ENCODE measurements at regions not wholly inside any gene's neighbourhood (a gene's known extent, or its start where the extent isn't known, plus 50 kb on each side); places are given as distances from the start of the nearest gene placed in this dataset.
"Not testable (repeated sequence)": the region's sequence is repeated elsewhere in the genome, so short reads cannot be mapped to it uniquely, and the experiment has no call there.

DNA sequence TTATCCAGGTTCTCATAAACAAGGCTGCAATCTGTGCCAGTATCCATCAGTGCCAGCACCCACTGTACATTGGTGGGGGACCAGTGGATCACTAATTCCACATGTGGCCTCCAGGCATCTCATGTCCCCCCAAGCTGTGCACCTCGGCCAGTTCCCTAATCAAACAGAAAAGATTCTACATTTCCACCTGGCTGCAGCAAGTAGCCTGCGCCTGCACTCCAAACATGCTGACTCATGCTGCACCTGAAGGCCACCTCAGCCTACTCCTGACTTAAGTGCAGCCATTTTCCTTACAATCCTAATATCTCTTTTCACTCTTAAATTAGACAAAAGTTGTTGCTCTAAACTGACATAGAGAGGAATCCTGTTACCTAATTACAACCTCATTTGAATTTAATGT lies 729.4 kb upstream of the MIR17HG start:
- no peak for DNase-seq (ENCODE audit: low read depth, low spot score)

DNA sequence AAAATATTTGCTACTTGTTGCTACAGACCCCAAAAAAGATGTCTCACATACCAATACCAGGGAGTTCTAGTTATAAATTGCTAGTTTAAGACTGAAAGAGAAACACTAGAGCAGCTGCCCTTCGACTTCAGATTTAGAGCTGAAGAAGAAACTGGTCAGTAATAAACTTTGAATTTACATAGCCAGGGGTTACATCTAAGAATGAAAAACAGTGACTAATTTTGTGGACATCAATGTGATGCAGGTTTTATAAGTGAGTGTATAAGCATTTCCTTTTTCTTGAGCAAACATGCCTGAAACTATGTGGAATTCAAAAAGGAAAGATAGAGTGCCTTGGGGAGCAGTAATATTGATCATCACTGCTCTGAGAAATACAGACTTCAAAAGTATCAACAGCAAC lies 724.9 kb upstream of the MIR17HG start:
- no peak for DNase-seq (ENCODE audit: low read depth, low spot score)

DNA sequence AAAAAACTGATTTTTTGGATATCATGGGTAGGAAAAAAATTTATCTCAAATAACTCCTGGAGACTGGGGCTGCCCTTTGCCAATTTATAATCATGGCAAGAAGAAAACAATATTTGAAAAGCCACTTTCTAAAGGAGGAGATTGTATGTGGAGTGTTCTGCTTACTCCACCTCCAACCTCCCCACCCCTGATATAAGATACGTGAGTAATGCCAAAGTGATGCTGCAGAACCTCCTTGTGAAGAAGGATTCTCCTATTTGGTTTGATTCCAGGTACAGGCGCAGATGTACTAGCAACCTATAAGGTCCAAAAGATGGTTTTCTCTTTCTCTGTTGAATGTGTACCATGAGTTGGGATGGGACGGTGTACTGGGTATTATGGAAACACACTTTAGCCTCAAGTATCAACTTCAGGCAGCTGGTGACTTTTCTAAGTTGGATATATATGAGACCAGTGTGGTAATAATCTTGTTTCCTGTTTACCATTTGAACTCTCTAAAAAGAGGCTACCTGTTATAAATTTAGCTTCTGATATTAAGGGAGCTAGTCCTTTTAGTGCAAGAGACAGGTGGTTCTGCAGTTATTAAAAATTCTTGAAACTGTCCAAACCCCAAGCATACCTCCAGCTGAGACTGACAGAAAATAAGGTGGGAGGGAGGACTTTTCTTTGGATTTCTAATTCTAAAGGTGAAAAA lies 724.0 kb upstream of the MIR17HG start:
- DNase-seq (ENCODE audit: low read depth, low spot score) = no peak

DNA sequence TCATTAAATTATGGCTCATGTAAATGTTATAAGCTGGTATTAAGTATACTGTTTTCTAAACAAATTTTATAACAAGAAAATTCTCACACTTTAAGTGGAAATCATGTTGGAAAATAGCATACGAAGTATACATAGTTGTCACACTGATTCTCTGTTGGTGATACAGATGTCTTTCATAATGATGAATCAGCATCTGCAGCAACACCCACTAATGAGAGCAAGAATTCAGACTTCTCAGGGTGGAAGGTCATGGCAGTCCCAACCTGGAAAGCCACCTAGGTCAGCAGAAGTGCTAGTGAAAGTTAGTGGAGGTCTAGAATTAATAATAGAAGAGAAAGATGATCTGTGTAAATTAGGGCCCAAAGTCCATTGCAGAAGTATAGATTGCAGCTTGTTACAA lies 719.7 kb upstream of the MIR17HG start:
- DNase-seq (ENCODE audit: low read depth, low spot score) = no peak

DNA sequence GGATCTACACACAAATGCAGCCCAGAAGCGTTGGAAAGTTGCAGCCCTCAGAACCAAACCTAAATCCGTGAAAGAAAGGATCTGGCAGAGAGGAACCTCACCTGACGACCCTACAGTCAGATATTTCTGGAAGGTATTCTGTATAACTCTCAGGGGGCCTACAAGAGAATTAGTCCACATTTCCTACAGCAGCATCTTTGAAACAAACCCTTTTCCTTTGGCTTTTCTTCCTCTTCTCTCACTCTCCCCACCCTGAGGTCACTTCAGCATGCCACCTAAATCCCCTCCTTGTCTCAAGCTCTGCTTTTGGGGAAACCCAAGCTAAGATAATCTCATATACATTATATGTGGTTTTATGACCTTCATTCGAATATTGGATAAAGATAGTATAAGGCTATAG lies 719.0 kb upstream of the MIR17HG start:
- no peak for DNase-seq (ENCODE audit: low read depth, low spot score)

DNA sequence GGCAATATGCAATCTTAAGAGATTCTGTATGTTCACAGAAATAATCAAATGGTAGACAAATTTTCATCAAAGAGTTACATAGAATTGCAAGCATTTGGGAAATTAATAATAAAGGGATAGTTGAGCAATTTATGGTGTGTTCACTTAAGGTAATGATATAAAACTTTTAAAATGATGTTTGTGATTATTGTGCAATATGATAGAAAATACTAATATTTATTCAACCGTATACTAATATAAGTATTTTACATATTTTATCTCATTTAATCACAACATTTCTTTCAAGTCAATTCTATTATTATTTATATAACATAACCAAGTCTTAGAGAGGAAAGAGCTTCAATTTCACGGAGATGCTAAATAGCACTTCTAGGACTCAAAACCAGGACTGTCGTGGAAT lies 716.8 kb upstream of the MIR17HG start:
- DNase-seq (ENCODE audit: low read depth, low spot score) = no peak

DNA sequence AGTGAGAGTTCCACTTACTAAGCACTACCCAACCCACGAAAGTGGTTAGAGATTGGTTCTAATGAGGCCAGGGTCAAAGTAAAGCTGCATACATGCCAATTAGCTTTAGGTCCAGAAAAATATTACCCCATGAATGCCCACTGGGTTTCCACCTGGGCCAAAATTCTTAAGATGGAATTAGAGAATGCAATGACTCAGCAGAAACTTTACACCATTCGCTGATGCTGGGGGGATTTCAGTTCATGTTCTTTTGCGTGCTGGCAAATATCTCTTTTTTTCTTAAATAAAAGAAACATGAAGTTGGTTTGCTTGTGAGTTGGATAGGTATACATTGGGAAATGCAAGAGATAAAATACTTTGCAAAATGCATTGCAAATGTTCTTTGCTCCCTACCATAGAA lies 715.3 kb upstream of the MIR17HG start:
- DNase-seq (ENCODE audit: low read depth, low spot score) = no peak

DNA sequence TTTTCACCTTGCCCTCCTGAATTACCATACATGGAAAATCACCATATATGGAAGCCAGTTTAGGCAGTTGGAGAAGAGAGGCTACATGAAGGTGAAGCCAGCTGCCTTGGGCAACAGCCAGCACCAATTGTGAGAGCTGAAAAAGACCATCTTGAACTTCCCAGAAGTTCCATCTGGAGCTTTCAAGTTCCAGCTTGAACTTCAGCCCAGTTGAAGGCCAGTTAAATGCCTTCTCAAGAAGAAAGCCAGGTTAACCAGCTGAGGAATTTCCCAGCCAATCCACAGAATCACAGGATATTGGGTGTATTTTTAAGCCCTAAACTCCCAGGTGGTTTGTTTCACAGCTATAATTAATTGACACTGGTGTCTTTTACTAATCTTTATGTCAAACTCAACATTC lies 713.6 kb upstream of the MIR17HG start:
- no peak for DNase-seq (ENCODE audit: low read depth, low spot score)

GRCh38 chr13:90640976-90641375 lies 706.5 kb upstream of the MIR17HG start:
- DNase-seq (ENCODE audit: low read depth, low spot score) = no peak

DNA sequence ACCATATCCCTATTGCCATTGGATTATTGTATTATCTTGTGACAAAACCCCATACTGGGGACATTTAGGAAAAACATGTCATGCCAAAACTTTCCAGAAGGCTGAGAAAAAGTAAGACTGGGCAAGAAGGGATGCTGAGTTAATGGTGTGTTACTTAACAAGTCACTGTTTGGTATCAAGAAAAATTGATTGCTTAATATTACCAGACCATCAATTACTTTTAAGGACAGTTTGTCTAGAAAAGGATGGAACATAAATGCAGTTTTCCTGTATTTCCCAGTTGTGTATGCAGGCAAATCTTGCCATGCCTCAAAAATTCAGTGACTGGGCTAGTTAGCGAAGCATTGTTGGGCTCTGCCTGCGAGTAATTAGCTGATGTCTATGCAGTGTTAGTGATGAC lies 705.6 kb upstream of the MIR17HG start:
- no peak for DNase-seq (ENCODE audit: low read depth, low spot score)

- no peak for DNase-seq (ENCODE audit: low read depth, low spot score)
Observed at GRCh38 chr13:90645582-90645981, 701.9 kb upstream of the MIR17HG start.

DNA sequence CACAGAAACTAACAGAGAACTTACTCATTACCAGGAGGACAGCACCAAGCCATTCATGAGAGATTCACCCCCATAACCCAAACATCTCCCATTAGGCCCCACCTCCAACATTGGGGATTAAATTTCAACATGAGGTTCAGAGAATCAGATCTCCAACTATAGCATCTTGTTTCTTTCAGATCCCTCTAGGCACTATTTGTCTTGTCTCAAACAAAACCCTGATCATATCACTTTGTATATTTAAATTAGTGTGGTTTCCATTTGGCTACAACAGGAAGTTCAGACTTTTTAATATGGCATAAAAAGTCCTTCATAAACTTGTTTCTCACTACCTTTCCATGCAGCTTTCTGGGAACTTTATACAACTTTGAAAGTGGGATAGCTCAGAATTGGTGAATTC lies 699.0 kb upstream of the MIR17HG start:
- DNase-seq (ENCODE audit: low read depth, low spot score) = no peak

DNA sequence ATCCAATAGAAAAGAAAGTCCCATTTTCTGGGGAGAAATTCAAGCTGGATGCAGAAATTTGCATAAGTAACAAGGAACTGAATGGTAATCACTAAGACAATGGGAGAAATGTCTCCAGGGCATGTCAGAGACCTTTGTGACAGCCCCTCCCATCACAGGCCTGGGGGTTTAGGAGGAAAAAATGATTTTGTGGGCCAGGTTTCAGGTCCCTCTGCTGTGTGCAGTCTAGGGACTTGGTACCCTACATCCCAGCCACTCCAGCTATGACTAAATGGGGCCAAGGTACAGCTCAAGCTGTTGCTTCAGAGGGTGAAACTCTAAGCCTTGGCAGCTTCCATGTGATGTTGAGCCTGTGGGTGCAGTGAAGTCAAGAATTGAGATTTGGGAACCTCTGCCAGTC lies 695.5 kb upstream of the MIR17HG start:
- DNase-seq (ENCODE audit: low read depth, low spot score) = no peak

- no peak for DNase-seq (ENCODE audit: low read depth, low spot score)
Observed at GRCh38 chr13:90654970-90655369, 692.5 kb upstream of the MIR17HG start.

- not testable (repeated sequence) for DNase-seq (ENCODE audit: low read depth, low spot score)
Observed at GRCh38 chr13:90664200-90664599, 683.3 kb upstream of the MIR17HG start.

GRCh38 chr13:90673746-90674145 lies 673.7 kb upstream of the MIR17HG start:
- no peak for DNase-seq (ENCODE audit: low read depth, low spot score)

DNA sequence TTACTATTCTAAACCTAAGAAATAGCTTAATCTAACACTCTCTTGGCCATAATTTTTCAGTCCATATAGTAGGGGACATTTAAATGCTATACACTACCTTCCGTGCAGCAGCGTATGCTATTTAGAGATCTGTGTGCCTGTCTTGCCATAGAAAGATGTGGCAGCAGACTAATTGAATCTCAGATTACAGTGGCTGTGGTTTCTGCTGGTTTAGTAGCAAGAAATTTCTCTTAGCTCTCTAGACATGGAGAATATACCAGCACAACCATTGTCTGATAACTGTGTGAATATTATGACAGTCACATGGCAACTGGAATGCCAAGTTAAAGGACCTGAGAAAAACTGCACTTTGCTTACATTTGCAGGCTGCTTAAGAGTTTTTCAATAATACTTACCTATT lies 672.4 kb upstream of the MIR17HG start:
- DNase-seq (ENCODE audit: low read depth, low spot score) = no peak

DNA sequence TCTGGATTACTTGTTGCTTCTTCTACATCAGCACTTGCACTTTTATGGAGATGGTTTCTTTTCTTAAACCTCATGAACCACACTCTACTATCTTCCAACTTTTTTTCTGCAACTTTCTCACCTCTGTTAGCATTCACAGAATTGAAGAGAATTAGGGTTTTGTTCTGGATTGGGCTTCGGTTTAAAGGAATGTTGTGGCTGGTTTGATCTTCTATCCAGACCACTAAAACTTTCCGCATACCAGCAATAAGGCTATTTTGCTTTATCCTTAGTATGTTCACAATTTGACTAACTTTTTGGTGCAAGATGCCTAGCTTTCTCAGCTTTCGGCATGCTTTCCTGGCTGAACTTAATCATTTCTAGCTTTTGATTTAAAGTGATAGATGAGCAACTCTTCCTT lies 666.7 kb upstream of the MIR17HG start:
- no peak for DNase-seq (ENCODE audit: low read depth, low spot score)

DNA sequence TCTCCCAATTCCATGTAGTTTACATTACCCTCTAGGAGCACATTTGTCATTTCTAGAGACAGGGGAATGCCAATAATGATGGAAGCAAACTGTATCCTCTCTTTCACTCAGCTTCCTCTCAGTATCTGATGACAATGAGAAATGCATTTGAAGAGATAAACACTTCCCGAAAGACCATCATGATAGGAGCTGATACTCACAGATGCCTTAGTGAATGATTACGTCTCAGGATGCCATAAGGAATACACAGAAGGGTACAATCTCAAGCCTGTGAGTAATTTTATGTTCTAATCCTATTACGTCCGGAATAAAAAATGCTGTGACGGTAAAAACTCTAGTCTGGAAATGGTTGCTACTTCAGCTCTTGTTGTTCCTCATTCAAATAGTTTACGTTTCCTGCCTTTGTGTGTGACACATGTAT lies 663.8 kb upstream of the MIR17HG start:
- DNase-seq (ENCODE audit: low read depth, low spot score) = no peak

DNA sequence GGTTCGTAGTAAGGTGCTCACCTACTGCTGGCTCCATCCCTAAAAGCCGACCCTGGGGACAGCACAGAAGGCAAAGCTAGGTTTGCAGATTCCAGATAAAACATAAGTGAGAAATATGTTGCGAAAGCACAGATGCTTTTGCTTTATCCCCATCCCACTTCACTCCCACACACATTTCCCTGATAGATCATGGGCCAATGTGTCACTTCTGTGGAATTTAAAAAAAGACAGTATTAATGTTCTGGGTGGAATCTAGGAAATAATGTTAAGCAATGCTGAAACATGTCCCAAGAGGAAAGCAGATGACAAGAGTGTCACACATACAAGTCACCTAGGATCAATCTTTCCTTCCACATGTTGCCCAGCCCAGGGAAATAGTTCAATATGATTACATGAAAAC lies 661.0 kb upstream of the MIR17HG start:
- DNase-seq (ENCODE audit: low read depth, low spot score) = no peak

DNA sequence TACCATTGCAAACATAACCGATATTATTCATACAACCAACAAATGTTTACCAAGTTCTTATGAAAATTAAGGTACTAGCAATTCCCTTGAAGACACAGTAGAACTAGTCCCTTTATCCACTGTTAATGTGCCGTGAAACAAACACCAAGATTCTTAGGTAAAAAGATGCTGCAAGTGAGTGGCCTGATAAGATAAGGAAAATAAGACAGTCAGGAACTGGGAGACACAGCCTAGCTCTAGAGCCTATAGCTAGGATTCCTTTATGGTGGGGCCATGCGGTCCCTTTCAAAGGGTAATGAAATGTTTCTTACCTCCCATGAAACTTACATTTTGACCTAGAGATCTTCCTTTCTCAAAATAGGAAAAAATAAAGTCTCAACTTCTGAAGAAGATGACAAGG lies 658.4 kb upstream of the MIR17HG start:
- DNase-seq (ENCODE audit: low read depth, low spot score) = no peak

DNA sequence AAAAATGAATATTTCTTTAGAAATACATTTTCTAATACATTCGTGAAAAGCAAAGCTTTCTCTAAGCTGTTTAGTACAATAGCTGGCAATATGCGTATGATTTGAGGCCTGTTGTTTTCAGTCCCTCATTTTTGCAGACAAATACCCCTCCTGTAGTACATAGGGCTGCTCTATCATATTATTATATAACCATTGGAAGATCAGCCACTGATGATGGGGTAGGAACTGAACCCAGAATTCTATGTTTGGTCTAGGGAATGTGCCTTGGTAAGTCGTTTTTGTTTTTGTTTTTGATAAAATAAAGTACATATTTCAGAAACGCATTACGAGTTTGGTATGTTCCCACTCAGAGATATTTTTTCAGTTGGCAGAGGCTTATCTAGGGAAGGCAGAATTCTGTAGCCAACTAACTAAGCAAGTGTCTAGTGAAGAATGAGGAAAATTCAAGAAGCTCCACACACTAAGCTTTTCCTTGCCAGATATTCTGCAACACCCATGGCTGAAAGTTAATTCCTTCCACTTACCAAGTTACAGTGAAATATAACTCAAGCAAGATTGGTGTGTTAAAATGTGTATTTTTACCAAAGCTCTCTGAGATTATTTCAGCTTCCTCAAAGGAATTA lies 656.9 kb upstream of the MIR17HG start:
- DNase-seq (ENCODE audit: low read depth, low spot score) = no peak

- DNase-seq (ENCODE audit: low read depth, low spot score) = no peak
Observed at GRCh38 chr13:90696254-90696653, 651.2 kb upstream of the MIR17HG start.

DNA sequence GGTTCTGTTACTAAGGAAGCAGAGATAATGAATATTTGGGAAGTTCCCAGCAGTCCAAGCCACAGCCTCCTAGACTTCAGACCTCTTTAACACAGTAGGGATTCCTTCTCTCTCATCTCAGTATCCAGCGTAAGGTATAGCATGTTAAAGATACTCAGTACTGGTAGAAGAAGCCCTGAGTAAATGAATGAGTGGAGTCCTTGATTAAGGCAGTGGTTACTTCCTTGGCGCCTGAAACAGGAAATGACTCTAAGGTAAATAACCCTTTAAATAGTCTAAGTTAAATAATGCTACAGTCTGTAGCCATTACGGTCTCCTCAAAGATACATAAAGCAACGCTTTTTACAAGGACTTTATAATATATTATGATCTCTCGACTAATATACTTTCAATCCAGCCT lies 650.8 kb upstream of the MIR17HG start:
- DNase-seq (ENCODE audit: low read depth, low spot score) = no peak

All from pulmonary artery endothelial cell (primary cell).